Activated CD4-positive, alpha-beta T cell treated with anti-CD3 and anti-CD28 coated beads, Interleukin-10, Interleukin-2, amounts not matched to agents 100 ng/mL and 50 ng/mL, durations not matched to agents 16 hours and 8 hours (primary cell): ENCODE measurements at regions not wholly inside any gene's neighbourhood (a gene's known extent, or its start where the extent isn't known, plus 50 kb on each side); places are given as distances from the start of the nearest gene placed in this dataset.
"Not testable (repeated sequence)": the region's sequence is repeated elsewhere in the genome, so short reads cannot be mapped to it uniquely, and the experiment has no call there.

ENCODE experiments used
- DNase-seq: peaks from one replicate; pipeline ENCODE4 v3.0.0-alpha.2; 2020

- DNase-seq, result no peak
These were observed 407.1 kb upstream of the MGMT start for GRCh38 chr10:129059977-129060376.

- no peak for DNase-seq
These were observed 403.8 kb upstream of the MGMT start for GRCh38 chr10:129063212-129063611.

- no peak for DNase-seq
These were observed 403.2 kb upstream of the MGMT start for GRCh38 chr10:129063877-129064276.

GRCh38 chr10:129066529-129066928 is 400.5 kb upstream of the MGMT start:
- DNase-seq, result not testable (repeated sequence)

- DNase-seq, result not testable (repeated sequence)
These were observed 395.6 kb upstream of the MGMT start for GRCh38 chr10:129071411-129071810.

GRCh38 chr10:129074939-129075338 is 392.1 kb upstream of the MGMT start:
- DNase-seq, result no peak

- no peak for DNase-seq
These were observed 391.5 kb upstream of the MGMT start for GRCh38 chr10:129075508-129075907.

GRCh38 chr10:129075927-129076326 is 391.1 kb upstream of the MGMT start:
- no peak for DNase-seq

- no peak for DNase-seq
These were observed 388.7 kb upstream of the MGMT start for GRCh38 chr10:129078346-129078745.

GRCh38 chr10:129078746-129079145 is 388.3 kb upstream of the MGMT start:
- DNase-seq, result no peak

- no peak for DNase-seq
These were observed 387.3 kb upstream of the MGMT start for GRCh38 chr10:129079705-129080104.

GRCh38 chr10:129085811-129086210 is 381.2 kb upstream of the MGMT start:
- DNase-seq, result no peak

GRCh38 chr10:129089341-129089740 is 377.7 kb upstream of the MGMT start:
- DNase-seq, result no peak

GRCh38 chr10:129090165-129090564 is 376.9 kb upstream of the MGMT start:
- DNase-seq, result no peak

- no peak for DNase-seq
These were observed 376.2 kb upstream of the MGMT start for GRCh38 chr10:129090618-129091366.

GRCh38 chr10:129093641-129094040 is 373.4 kb upstream of the MGMT start:
- no peak for DNase-seq

GRCh38 chr10:129094233-129094632 is 372.8 kb upstream of the MGMT start:
- no peak for DNase-seq

- DNase-seq, result no peak
These were observed 372.2 kb upstream of the MGMT start for GRCh38 chr10:129094861-129095260.

GRCh38 chr10:129095680-129096064 is 371.4 kb upstream of the MGMT start:
- DNase-seq, result no peak

- DNase-seq, result no peak
These were observed 370.7 kb upstream of the MGMT start for GRCh38 chr10:129096065-129096984.

GRCh38 chr10:129097776-129098330 is 369.2 kb upstream of the MGMT start:
- DNase-seq, result no peak

- DNase-seq, result no peak
These were observed 368.5 kb upstream of the MGMT start for GRCh38 chr10:129098517-129098916.

GRCh38 chr10:129099486-129099885 is 367.6 kb upstream of the MGMT start:
- DNase-seq, result no peak

GRCh38 chr10:129099992-129100391 is 367.0 kb upstream of the MGMT start:
- DNase-seq, result no peak
